Adrenal gland (tissue), 9 donors: ENCODE measurements at regions not wholly inside any gene's neighbourhood (a gene's known extent, or its start where the extent isn't known, plus 50 kb on each side); places are given as distances from the start of the nearest gene placed in this dataset.

Experiments used
- DNase-seq, 7 donors: peaks; one replicate each; pipeline ENCODE4 v3.0.0-alpha.2; 2019 to 2020
- H3K27ac ChIP-seq, 5 donors: fragments of 200-600 bp; sonication (generic) in 4 of 5; 1 replicate in 3 of 5; 2 replicates in 2 of 5; pipeline versions ENCODE4 v1.5.1 to v1.8.0; 2016 to 2020; ENCODE audit warnings: mild to moderate bottlenecking in 1 of 5
- H3K27me3 ChIP-seq: fragments of 200-600 bp; 2 replicates; pipeline ENCODE4 v1.8.0; 2021
- H3K36me3 ChIP-seq, 2 donors: fragments of 200-600 bp; replicated peaks in 1 of 2; 1 replicate in 1 of 2; 2 replicates in 1 of 2; pipeline versions ENCODE4 v1.5.1 to v1.8.0; 2018 to 2022
- H3K4me1 ChIP-seq, 2 donors: fragments of 200-600 bp; replicated peaks in 1 of 2; 1 replicate in 1 of 2; 2 replicates in 1 of 2; pipeline versions ENCODE4 v1.5.1 to v1.8.0; 2018 to 2021
- H3K4me3 ChIP-seq, 4 donors: fragments of 200-600 bp; sonication (generic) in 3 of 4; one replicate each; pipeline ENCODE4 v1.5.1; 2016 to 2018
- H3K9me3 ChIP-seq, 3 donors: fragments of 200-600 bp; sonication (generic) in 1 of 3; replicated peaks in 1 of 3; 1 replicate in 2 of 3; 2 replicates in 1 of 3; pipeline versions ENCODE4 v1.5.1 to v1.8.0; 2016 to 2021
- POLR2A ChIP-seq, 2 donors: fragments of 450-650 bp; IDR thresholded peaks; one replicate each; pipeline ENCODE4 v1.6.1; 2017; ENCODE audit warnings: antibody characterized with exemption in 2 of 2, mild to moderate bottlenecking in 2 of 2, moderate library complexity in 1 of 2
- WGBS, 4 donors: extraction: QIAGEN DNeasy Blood & Tissue Kit in 2 of 4; methylation state at CpG; one replicate each; pipeline versions ENCODE4 v1.1.5 to v1.1.7; 2013 to 2017; 5-methylcytosine and 5-hydroxymethylcytosine counted together
- intact Hi-C, 2 donors: fragments of 100-400 bp; cut with DNase I; formaldehyde crosslinking; loops; one replicate each; pipeline versions ENCODE4 v1.14.1 to v1.15.0; 2022 to 2023
- TF ChIP-seq, protein P1 (sequence below), 6 experiments: fragments of 450-650 bp in 4 of 6; fragments of 200-600 bp in 2 of 6; sonication (generic) in 1 of 6; IDR thresholded peaks; 1 replicate in 5 of 6; 2 replicates in 1 of 6; pipeline versions ENCODE4 v1.5.1 to v1.8.0; 2016 to 2021; ENCODE audit warnings: antibody characterized with exemption in 6 of 6, mild to moderate bottlenecking in 2 of 6, moderate library complexity in 1 of 6
- donor health status: healthy with polysubstance abuse.
- donor health status: Bipolar disorder and iron deficiency.
- donor health status: DM: yes; HTN: yes; CAD: no.
- donor health status: DM: no; HTN: no; CAD: no.
- donor health status: DM: no; HTN: no; CAD: no.

DNA sequence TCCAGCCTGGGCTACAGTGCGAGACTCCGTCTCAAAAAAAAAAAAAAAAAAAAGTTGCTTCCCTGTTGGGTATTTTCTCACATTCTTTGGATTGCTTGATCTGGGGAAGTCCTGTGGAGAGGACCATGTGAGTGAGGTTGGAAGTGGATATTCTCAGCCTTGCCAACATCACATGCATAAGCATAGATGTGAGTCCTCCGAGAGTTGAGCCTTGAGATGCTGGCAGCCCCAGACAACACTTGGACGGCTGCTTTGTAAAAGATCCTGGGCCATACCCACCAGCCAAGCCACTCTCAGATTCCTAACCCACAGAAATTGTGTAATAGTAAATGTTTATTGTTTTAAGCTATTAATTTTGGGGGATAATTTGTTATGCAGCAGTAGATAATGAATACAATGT is 1570.0 kb upstream of the GOT2 start:
- WGBS, 4 donors, result 81 to 93% (median 83%) methylated on average over 4 of the region's 4 CpGs
- no peak for DNase-seq
- H3K36me3 ChIP-seq, result no peaks in the 10 kb centered on the region
- H3K4me3 ChIP-seq, result no peak overlapping the region
- H3K27me3 ChIP-seq, result no peaks in the 10 kb centered on the region
- no peaks in the 10 kb centered on the region for H3K9me3 ChIP-seq
- H3K27ac ChIP-seq, result no peak overlapping the region
- H3K4me1 ChIP-seq, result no peaks in the 10 kb centered on the region
- intact Hi-C loops, result no loop called here
- TF ChIP-seq, protein P1, sequence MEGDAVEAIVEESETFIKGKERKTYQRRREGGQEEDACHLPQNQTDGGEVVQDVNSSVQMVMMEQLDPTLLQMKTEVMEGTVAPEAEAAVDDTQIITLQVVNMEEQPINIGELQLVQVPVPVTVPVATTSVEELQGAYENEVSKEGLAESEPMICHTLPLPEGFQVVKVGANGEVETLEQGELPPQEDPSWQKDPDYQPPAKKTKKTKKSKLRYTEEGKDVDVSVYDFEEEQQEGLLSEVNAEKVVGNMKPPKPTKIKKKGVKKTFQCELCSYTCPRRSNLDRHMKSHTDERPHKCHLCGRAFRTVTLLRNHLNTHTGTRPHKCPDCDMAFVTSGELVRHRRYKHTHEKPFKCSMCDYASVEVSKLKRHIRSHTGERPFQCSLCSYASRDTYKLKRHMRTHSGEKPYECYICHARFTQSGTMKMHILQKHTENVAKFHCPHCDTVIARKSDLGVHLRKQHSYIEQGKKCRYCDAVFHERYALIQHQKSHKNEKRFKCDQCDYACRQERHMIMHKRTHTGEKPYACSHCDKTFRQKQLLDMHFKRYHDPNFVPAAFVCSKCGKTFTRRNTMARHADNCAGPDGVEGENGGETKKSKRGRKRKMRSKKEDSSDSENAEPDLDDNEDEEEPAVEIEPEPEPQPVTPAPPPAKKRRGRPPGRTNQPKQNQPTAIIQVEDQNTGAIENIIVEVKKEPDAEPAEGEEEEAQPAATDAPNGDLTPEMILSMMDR (IDR thresholded peaks at IDR 0.05), result no peak
- TF ChIP-seq POLR2A (IDR thresholded peaks at IDR 0.05), result no peak

DNA sequence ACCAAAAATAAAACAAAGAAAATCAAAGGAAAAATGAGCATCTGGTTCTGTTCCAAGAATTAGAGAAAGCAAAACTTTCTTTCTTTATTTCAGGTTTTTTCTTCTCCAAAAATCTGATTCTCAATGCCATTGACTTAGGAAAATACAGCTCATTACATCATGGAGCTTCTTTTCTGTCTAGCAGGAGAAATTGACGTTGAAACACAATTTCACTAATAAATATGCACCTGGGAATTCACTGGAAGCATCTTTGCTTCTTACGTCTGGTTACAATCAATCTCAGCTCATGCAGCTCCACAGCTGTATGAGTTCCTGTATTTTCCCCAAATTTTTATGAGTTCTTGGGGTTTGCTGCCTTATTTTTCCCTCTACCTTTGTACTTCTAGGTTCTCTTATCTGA is 1568.6 kb upstream of the GOT2 start:
- Histone ChIP-seq H3K4me1 (no peaks in the 10 kb centered on the region), H3K36me3 (no peaks in the 10 kb centered on the region), H3K27me3 (no peaks in the 10 kb centered on the region), H3K27ac (no peak overlapping the region), H3K9me3 (no peaks in the 10 kb centered on the region), H3K4me3 (no peak overlapping the region)
- TF ChIP-seq POLR2A (IDR thresholded peaks at IDR 0.05), result no peak
- TF ChIP-seq, protein P1 (IDR thresholded peaks at IDR 0.05), result no peak
- WGBS, 4 donors, result 48 to 58% (median 55%) methylated on average over 2 of the region's 2 CpGs
- intact Hi-C loops, result no loop called here
- no peak for DNase-seq

DNA sequence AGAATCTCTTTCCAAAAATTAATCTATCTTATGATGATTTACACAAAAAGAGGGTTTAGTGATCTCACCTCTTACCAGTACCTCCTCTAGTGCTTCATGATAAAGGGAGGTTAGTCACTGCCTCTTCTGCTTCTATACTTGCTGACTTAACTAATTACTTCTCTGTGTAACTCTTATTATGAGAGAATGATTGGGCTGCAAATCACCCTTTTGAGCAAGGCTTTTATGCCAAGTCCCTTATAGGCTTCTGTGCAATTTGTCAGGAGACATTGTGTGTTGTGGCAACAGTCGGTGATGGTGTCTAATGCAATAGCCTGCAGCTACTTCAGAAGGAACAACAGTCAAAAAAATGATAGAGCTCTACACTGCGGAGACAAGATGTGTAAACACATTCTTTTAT is 1568.1 kb upstream of the GOT2 start:
- H3K27ac ChIP-seq, result no peak overlapping the region
- intact Hi-C loops, result no loop called here
- no peaks in the 10 kb centered on the region for H3K27me3 ChIP-seq
- H3K4me3 ChIP-seq, result no peak overlapping the region
- H3K4me1 ChIP-seq, result no peaks in the 10 kb centered on the region
- TF ChIP-seq POLR2A (IDR thresholded peaks at IDR 0.05), result no peak
- TF ChIP-seq, protein P1 (IDR thresholded peaks at IDR 0.05), result no peak
- no peak for DNase-seq
- no peaks in the 10 kb centered on the region for H3K36me3 ChIP-seq
- 51 to 63% (median 61%) methylated on average over 2 of the region's 2 CpGs for WGBS, 4 donors
- H3K9me3 ChIP-seq, result no peaks in the 10 kb centered on the region

DNA sequence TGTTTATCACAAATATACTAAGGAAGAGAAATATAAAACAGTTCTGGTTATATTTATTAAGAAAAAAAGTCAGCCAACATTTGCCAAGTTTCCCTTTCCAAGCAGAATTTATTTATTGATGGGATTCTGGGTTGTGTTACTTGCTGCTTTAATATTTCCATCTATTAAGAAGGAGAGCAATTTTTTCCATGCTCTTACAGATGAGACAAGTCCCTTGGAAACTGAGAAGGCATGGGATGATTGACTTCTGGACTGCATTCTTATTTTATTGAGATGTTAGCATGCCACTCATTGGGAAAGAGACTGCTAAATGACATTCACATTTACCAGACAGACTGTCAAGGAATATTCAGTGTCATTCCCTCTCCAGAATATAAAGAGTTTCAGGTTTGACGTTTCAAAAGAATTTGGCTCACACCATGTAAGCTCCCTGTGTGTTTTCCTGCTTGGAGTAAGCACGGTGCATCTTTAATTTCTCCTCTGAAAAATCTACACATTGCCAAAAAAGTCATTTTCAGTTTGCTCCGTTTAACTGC is 1565.2 kb upstream of the GOT2 start:
- intact Hi-C loops, result no loop called here
- no peak for DNase-seq
- no peaks in the 10 kb centered on the region for H3K4me1 ChIP-seq
- 67 to 71% (median 69%) methylated on average over 3 of the region's 3 CpGs for WGBS, 4 donors
- no peak overlapping the region for H3K4me3 ChIP-seq
- H3K27me3 ChIP-seq, result no peaks in the 10 kb centered on the region
- no peaks in the 10 kb centered on the region for H3K36me3 ChIP-seq
- H3K27ac ChIP-seq, result no peak overlapping the region
- no peaks in the 10 kb centered on the region for H3K9me3 ChIP-seq
- TF ChIP-seq, protein P1 (IDR thresholded peaks at IDR 0.05), result no peak
- no peak for TF ChIP-seq POLR2A (IDR thresholded peaks at IDR 0.05)
